Epithelial cell of esophagus (primary cell): ENCODE measurements at regions not wholly inside any gene's neighbourhood (a gene's known extent, or its start where the extent isn't known, plus 50 kb on each side); places are given as distances from the start of the nearest gene placed in this dataset.
A peak's percentile ranks its signal among the peaks of the same experiment; 100 is the strongest.

ENCODE experiments used
- DNase-seq: peaks from one replicate; pipeline ENCODE4 v3.0.0; 2010; ENCODE audit warnings: low read depth
- H3K4me3 ChIP-seq: 2 replicates; pipeline ENCODE4 v1.5.1; 2011; ENCODE audit warnings: mild to moderate bottlenecking, low read length, control low read depth
- CTCF ChIP-seq: IDR thresholded peaks from 2 replicates; pipeline ENCODE4 v1.5.1; 2011; ENCODE audit warnings: low read depth, mild to moderate bottlenecking, low read length, control low read depth, inconsistent platforms; ENCODE audit not compliant: insufficient read depth; ENCODE audit errors: missing control alignments

- no peak for TF ChIP-seq CTCF
- no peak for DNase-seq
Measured at GRCh38 chr11:19631712-19632498, 80.7 kb upstream of the NAV2 start.

GRCh38 chr11:19628018-19628417 lies 84.6 kb upstream of the NAV2 start:
- no peak for TF ChIP-seq CTCF
- DNase-seq, result peak; percentile 44
- H3K4me3 ChIP-seq, result no peak overlapping the region

More at GRCh38 chr11:19631712-19632498, 80.7 kb upstream of the NAV2 start:
- H3K4me3 ChIP-seq, result no peak overlapping the region

GRCh38 chr11:19627566-19627965 lies 85.1 kb upstream of the NAV2 start:
- no peak for DNase-seq
- no peak for TF ChIP-seq CTCF
- H3K4me3 ChIP-seq, result no peak overlapping the region

GRCh38 chr11:19625438-19625837 lies 87.2 kb upstream of the NAV2 start:
- DNase-seq, result no peak

GRCh38 chr11:19617696-19618523 lies 94.7 kb upstream of the NAV2 start:
- no peak for TF ChIP-seq CTCF
- H3K4me3 ChIP-seq, result no peak overlapping the region
- DNase-seq, result no peak

More at GRCh38 chr11:19625438-19625837, 87.2 kb upstream of the NAV2 start:
- H3K4me3 ChIP-seq, result no peak overlapping the region
- no peak for TF ChIP-seq CTCF

- no peak for TF ChIP-seq CTCF
- no peak for DNase-seq
- no peak overlapping the region for H3K4me3 ChIP-seq
Measured at GRCh38 chr11:19615341-19616183, 97.1 kb upstream of the NAV2 start.
